ENCODE measurements at regions not wholly inside any gene's neighbourhood (a gene's known extent, or its start where the extent isn't known, plus 50 kb on each side); places are given as distances from the start of the nearest gene placed in this dataset.
"Not testable (repeated sequence)": the region's sequence is repeated elsewhere in the genome, so short reads cannot be mapped to it uniquely, and the experiment has no call there.

GRCh38 chr1:79230751-79231150 is 224.2 kb upstream of the ADGRL4 start:
- H3K27ac ChIP-seq (ENCODE audit: low read depth, low read length) = not testable (repeated sequence)

GRCh38 chr1:79226963-79227362 is 220.4 kb upstream of the ADGRL4 start:
- Histone ChIP-seq H3K27me3 (ENCODE audit: control insufficient read depth, insufficient read depth, low read length) (no peaks in the 10 kb centered on the region), H3K9me3 (ENCODE audit: control insufficient read depth, insufficient read depth, low read length) (0 out of 2 replicates have a peak, but pooled peaks cover 6% of the 10 kb centered on the region), H3K36me3 (ENCODE audit: control insufficient read depth, insufficient read depth, low read length) (no peaks in the 10 kb centered on the region), H3K4me1 (ENCODE audit: control insufficient read depth, insufficient read depth, low read length) (no peaks in the 10 kb centered on the region), H3K9ac (ENCODE audit: low read depth, low read length) (no peak overlapping the region), H3K27ac (ENCODE audit: low read depth, low read length) (no peak overlapping the region), H3K4me3 (ENCODE audit: low read depth, low read length) (no peak overlapping the region)

More at GRCh38 chr1:79230751-79231150, 224.2 kb upstream of the ADGRL4 start:
- H3K36me3 ChIP-seq (ENCODE audit: control insufficient read depth, insufficient read depth, low read length); H3K4me1 ChIP-seq (ENCODE audit: control insufficient read depth, insufficient read depth, low read length); H3K9ac ChIP-seq (ENCODE audit: low read depth, low read length); H3K4me3 ChIP-seq (ENCODE audit: low read depth, low read length); H3K27me3 ChIP-seq (ENCODE audit: control insufficient read depth, insufficient read depth, low read length); H3K9me3 ChIP-seq (ENCODE audit: control insufficient read depth, insufficient read depth, low read length): not testable (repeated sequence)

GRCh38 chr1:79224537-79224936 is 218.0 kb upstream of the ADGRL4 start:
- Histone ChIP-seq H3K9me3 (ENCODE audit: control insufficient read depth, insufficient read depth, low read length) (peaks cover 8% of the 10 kb centered on the region), H3K4me3 (ENCODE audit: low read depth, low read length) (no peak overlapping the region), H3K4me1 (ENCODE audit: control insufficient read depth, insufficient read depth, low read length) (no peaks in the 10 kb centered on the region), H3K27me3 (ENCODE audit: control insufficient read depth, insufficient read depth, low read length) (no peaks in the 10 kb centered on the region), H3K27ac (ENCODE audit: low read depth, low read length) (no peak overlapping the region), H3K9ac (ENCODE audit: low read depth, low read length) (no peak overlapping the region), H3K36me3 (ENCODE audit: control insufficient read depth, insufficient read depth, low read length) (no peaks in the 10 kb centered on the region)

GRCh38 chr1:79220509-79220908 is 214.0 kb upstream of the ADGRL4 start:
- Histone ChIP-seq H3K4me1 (ENCODE audit: control insufficient read depth, insufficient read depth, low read length) (no peaks in the 10 kb centered on the region), H3K27me3 (ENCODE audit: control insufficient read depth, insufficient read depth, low read length) (no peaks in the 10 kb centered on the region), H3K9me3 (ENCODE audit: control insufficient read depth, insufficient read depth, low read length) (peaks cover 7% of the 10 kb centered on the region), H3K4me3 (ENCODE audit: low read depth, low read length) (no peak overlapping the region), H3K36me3 (ENCODE audit: control insufficient read depth, insufficient read depth, low read length) (no peaks in the 10 kb centered on the region), H3K9ac (ENCODE audit: low read depth, low read length) (no peak overlapping the region), H3K27ac (ENCODE audit: low read depth, low read length) (no peak overlapping the region)

- H3K9ac ChIP-seq (ENCODE audit: low read depth, low read length) = no peak overlapping the region
- H3K4me3 ChIP-seq (ENCODE audit: low read depth, low read length) = no peak overlapping the region
- H3K27me3 ChIP-seq (ENCODE audit: control insufficient read depth, insufficient read depth, low read length) = no peaks in the 10 kb centered on the region
- H3K4me1 ChIP-seq (ENCODE audit: control insufficient read depth, insufficient read depth, low read length) = no peaks in the 10 kb centered on the region
- no peaks in the 10 kb centered on the region for H3K36me3 ChIP-seq (ENCODE audit: control insufficient read depth, insufficient read depth, low read length)
- no peak overlapping the region for H3K27ac ChIP-seq (ENCODE audit: low read depth, low read length)
- H3K9me3 ChIP-seq (ENCODE audit: control insufficient read depth, insufficient read depth, low read length) = no peaks in the 10 kb centered on the region
These were observed 208.8 kb upstream of the ADGRL4 start for GRCh38 chr1:79215311-79215710.

GRCh38 chr1:79207786-79208185 is 201.3 kb upstream of the ADGRL4 start:
- no peak overlapping the region for H3K4me3 ChIP-seq (ENCODE audit: low read depth, low read length)
- H3K9me3 ChIP-seq (ENCODE audit: control insufficient read depth, insufficient read depth, low read length) = no peaks in the 10 kb centered on the region

GRCh38 chr1:79207331-79207730 is 200.8 kb upstream of the ADGRL4 start:
- no peak overlapping the region for H3K4me3 ChIP-seq (ENCODE audit: low read depth, low read length)
- no peaks in the 10 kb centered on the region for H3K4me1 ChIP-seq (ENCODE audit: control insufficient read depth, insufficient read depth, low read length)
- H3K36me3 ChIP-seq (ENCODE audit: control insufficient read depth, insufficient read depth, low read length) = no peaks in the 10 kb centered on the region
- H3K27me3 ChIP-seq (ENCODE audit: control insufficient read depth, insufficient read depth, low read length) = no peaks in the 10 kb centered on the region
- no peaks in the 10 kb centered on the region for H3K9me3 ChIP-seq (ENCODE audit: control insufficient read depth, insufficient read depth, low read length)
- H3K9ac ChIP-seq (ENCODE audit: low read depth, low read length) = no peak overlapping the region
- H3K27ac ChIP-seq (ENCODE audit: low read depth, low read length) = no peak overlapping the region

More at GRCh38 chr1:79207786-79208185, 201.3 kb upstream of the ADGRL4 start:
- no peak overlapping the region for H3K9ac ChIP-seq (ENCODE audit: low read depth, low read length)
- no peaks in the 10 kb centered on the region for H3K36me3 ChIP-seq (ENCODE audit: control insufficient read depth, insufficient read depth, low read length)
- no peak overlapping the region for H3K27ac ChIP-seq (ENCODE audit: low read depth, low read length)
- H3K27me3 ChIP-seq (ENCODE audit: control insufficient read depth, insufficient read depth, low read length) = no peaks in the 10 kb centered on the region
- no peaks in the 10 kb centered on the region for H3K4me1 ChIP-seq (ENCODE audit: control insufficient read depth, insufficient read depth, low read length)

- Histone ChIP-seq H3K27me3 (ENCODE audit: control insufficient read depth, insufficient read depth, low read length) (no peaks in the 10 kb centered on the region), H3K9me3 (ENCODE audit: control insufficient read depth, insufficient read depth, low read length) (no peaks in the 10 kb centered on the region), H3K4me3 (ENCODE audit: low read depth, low read length) (no peak overlapping the region), H3K36me3 (ENCODE audit: control insufficient read depth, insufficient read depth, low read length) (no peaks in the 10 kb centered on the region), H3K27ac (ENCODE audit: low read depth, low read length) (no peak overlapping the region), H3K4me1 (ENCODE audit: control insufficient read depth, insufficient read depth, low read length) (no peaks in the 10 kb centered on the region), H3K9ac (ENCODE audit: low read depth, low read length) (no peak overlapping the region)
These were observed 198.4 kb upstream of the ADGRL4 start for GRCh38 chr1:79204779-79205479.

GRCh38 chr1:79198832-79199231 is 192.3 kb upstream of the ADGRL4 start:
- Histone ChIP-seq H3K36me3 (ENCODE audit: control insufficient read depth, insufficient read depth, low read length) (no peaks in the 10 kb centered on the region), H3K4me1 (ENCODE audit: control insufficient read depth, insufficient read depth, low read length) (0 out of 2 replicates have a peak, but pooled peaks cover under 1% of the 10 kb centered on the region), H3K9ac (ENCODE audit: low read depth, low read length) (no peak overlapping the region), H3K27me3 (ENCODE audit: control insufficient read depth, insufficient read depth, low read length) (no peaks in the 10 kb centered on the region), H3K4me3 (ENCODE audit: low read depth, low read length) (no peak overlapping the region), H3K27ac (ENCODE audit: low read depth, low read length) (no peak overlapping the region), H3K9me3 (ENCODE audit: control insufficient read depth, insufficient read depth, low read length) (no peaks in the 10 kb centered on the region)

- H3K9me3 ChIP-seq (ENCODE audit: control insufficient read depth, insufficient read depth, low read length) = no peaks in the 10 kb centered on the region
- H3K9ac ChIP-seq (ENCODE audit: low read depth, low read length) = no peak overlapping the region
- H3K36me3 ChIP-seq (ENCODE audit: control insufficient read depth, insufficient read depth, low read length) = no peaks in the 10 kb centered on the region
- H3K27me3 ChIP-seq (ENCODE audit: control insufficient read depth, insufficient read depth, low read length) = no peaks in the 10 kb centered on the region
- H3K4me1 ChIP-seq (ENCODE audit: control insufficient read depth, insufficient read depth, low read length) = peaks cover 10% of the 10 kb centered on the region
- H3K27ac ChIP-seq (ENCODE audit: low read depth, low read length) = no peak overlapping the region
- H3K4me3 ChIP-seq (ENCODE audit: low read depth, low read length) = no peak overlapping the region
These were observed 190.9 kb upstream of the ADGRL4 start for GRCh38 chr1:79197421-79197820.

- H3K36me3 ChIP-seq (ENCODE audit: control insufficient read depth, insufficient read depth, low read length) = no peaks in the 10 kb centered on the region
- no peaks in the 10 kb centered on the region for H3K9me3 ChIP-seq (ENCODE audit: control insufficient read depth, insufficient read depth, low read length)
- peaks cover 10% of the 10 kb centered on the region for H3K4me1 ChIP-seq (ENCODE audit: control insufficient read depth, insufficient read depth, low read length)
- H3K27ac ChIP-seq (ENCODE audit: low read depth, low read length) = no peak overlapping the region
- H3K27me3 ChIP-seq (ENCODE audit: control insufficient read depth, insufficient read depth, low read length) = no peaks in the 10 kb centered on the region
- no peak overlapping the region for H3K4me3 ChIP-seq (ENCODE audit: low read depth, low read length)
- H3K9ac ChIP-seq (ENCODE audit: low read depth, low read length) = no peak overlapping the region
These were observed 189.7 kb upstream of the ADGRL4 start for GRCh38 chr1:79196211-79196610.

Measured in HUES48 (cell line).